ENCODE measurements at regions not wholly inside any gene's neighbourhood (a gene's known extent, or its start where the extent isn't known, plus 50 kb on each side); places are given as distances from the start of the nearest gene placed in this dataset.
"Not testable (repeated sequence)": the region's sequence is repeated elsewhere in the genome, so short reads cannot be mapped to it uniquely, and the experiment has no call there.

- Histone ChIP-seq H3K27ac (no peak overlapping the region), H3K4me3 (no peak overlapping the region), H3F3A (ENCODE audit: low read depth) (no peaks in the 10 kb centered on the region), H3K9ac (no peak overlapping the region), H4K20me1 (ENCODE audit: low read depth) (no peaks in the 10 kb centered on the region), H3K36me3 (no peaks in the 10 kb centered on the region), H2AFZ (replicated peaks) (no peak overlapping the region), H3K4me1 (no peaks in the 10 kb centered on the region), H3K4me2 (no peak overlapping the region), H3K9me3 (ENCODE audit: low read depth) (no peaks in the 10 kb centered on the region), H3K27me3 (no peaks in the 10 kb centered on the region), H3K79me2 (ENCODE audit: low read depth) (no peaks in the 10 kb centered on the region)
- H3K4me1 Mint-ChIP-seq: no peaks in the 10 kb centered on the region
- TF ChIP-seq, protein P1, sequence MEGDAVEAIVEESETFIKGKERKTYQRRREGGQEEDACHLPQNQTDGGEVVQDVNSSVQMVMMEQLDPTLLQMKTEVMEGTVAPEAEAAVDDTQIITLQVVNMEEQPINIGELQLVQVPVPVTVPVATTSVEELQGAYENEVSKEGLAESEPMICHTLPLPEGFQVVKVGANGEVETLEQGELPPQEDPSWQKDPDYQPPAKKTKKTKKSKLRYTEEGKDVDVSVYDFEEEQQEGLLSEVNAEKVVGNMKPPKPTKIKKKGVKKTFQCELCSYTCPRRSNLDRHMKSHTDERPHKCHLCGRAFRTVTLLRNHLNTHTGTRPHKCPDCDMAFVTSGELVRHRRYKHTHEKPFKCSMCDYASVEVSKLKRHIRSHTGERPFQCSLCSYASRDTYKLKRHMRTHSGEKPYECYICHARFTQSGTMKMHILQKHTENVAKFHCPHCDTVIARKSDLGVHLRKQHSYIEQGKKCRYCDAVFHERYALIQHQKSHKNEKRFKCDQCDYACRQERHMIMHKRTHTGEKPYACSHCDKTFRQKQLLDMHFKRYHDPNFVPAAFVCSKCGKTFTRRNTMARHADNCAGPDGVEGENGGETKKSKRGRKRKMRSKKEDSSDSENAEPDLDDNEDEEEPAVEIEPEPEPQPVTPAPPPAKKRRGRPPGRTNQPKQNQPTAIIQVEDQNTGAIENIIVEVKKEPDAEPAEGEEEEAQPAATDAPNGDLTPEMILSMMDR (IDR thresholded peaks at IDR 0.05): no peak
- no peak for TF ChIP-seq EZH2 (IDR thresholded peaks at IDR 0.05)
- TF ChIP-seq EZH2phosphoT487 (IDR thresholded peaks at IDR 0.05): no peak
- no peaks in the 10 kb centered on the region for H3K27me3 Mint-ChIP-seq (ENCODE audit: insufficient read depth, low read depth)
- no peak for DNase-seq (ENCODE audit: low spot score)
- no peaks in the 10 kb centered on the region for H3K36me3 Mint-ChIP-seq
- no peaks in the 10 kb centered on the region for H3K9me3 Mint-ChIP-seq
- H3K4me3 Mint-ChIP-seq: no peak overlapping the region
- H3K27ac Mint-ChIP-seq: no peak overlapping the region
These were observed 636.4 kb downstream of the SLC16A7 start for GRCh38 chr12:60231976-60232907.

DNA sequence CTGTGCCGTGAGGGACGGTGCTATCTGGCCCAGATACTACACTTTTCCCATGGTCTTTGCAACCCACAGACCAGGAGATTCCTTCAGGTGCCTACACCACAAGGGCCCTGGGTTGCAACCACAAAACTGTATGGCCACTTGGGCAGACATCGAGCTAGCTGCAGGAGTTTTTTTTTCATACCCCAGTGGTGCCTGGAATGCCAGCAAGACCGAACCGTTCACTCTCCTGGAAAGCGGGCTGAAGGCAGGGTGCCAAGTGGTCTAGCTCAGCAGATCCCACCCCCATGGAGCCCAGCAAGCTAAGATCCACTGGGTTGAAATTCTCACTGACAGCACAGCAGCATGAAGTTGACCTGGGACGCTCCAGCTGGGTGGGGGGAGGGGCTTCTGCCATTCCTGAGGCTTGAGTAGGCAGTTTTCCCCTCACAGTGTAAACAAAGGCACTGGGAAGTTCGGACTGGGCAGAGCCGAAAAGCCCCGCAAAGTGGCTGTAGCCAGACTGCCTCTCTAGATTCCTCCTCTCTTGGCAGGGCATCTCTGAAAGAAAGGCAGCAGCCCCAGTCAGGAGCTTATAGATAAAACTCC lies 638.9 kb downstream of the SLC16A7 start:
- H3K9me3 Mint-ChIP-seq, H3K4me1 Mint-ChIP-seq: not testable (repeated sequence)

DNA sequence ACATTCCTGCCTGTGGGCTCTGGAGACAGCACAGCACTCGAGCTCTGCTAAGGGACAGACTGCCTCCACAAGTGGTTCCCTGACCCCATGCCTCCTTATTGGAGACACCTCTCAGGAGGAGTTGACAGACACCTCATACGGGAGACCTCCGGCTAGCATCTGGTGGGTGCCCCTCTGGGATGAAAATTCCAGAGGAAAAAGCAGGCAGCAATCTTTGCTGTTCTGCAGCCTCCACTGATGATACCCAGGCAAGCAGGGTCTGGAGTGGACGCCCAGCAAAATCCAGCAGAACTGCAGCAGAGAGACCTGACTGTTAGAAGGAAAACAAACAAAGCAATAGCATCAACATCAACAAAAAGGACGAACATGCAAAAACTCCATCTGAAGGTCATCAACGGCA lies 639.4 kb downstream of the SLC16A7 start:
- H3K27me3 Mint-ChIP-seq (ENCODE audit: insufficient read depth, low read depth): no peaks in the 10 kb centered on the region
- H3K9me3 Mint-ChIP-seq: no peaks in the 10 kb centered on the region
- no peak overlapping the region for H3K4me3 ChIP-seq
- H3K36me3 Mint-ChIP-seq: no peaks in the 10 kb centered on the region
- H3K27ac ChIP-seq: no peak overlapping the region
- no peaks in the 10 kb centered on the region for H3K36me3 ChIP-seq
- no peaks in the 10 kb centered on the region for H3K79me2 ChIP-seq (ENCODE audit: low read depth)
- H3K27me3 ChIP-seq: no peaks in the 10 kb centered on the region
- H3K27ac Mint-ChIP-seq: no peak overlapping the region
- H3K9ac ChIP-seq: no peak overlapping the region
- no peaks in the 10 kb centered on the region for H3F3A ChIP-seq (ENCODE audit: low read depth)
- no peak overlapping the region for H3K4me2 ChIP-seq
- H4K20me1 ChIP-seq (ENCODE audit: low read depth): no peaks in the 10 kb centered on the region
- TF ChIP-seq, protein P1 (IDR thresholded peaks at IDR 0.05): no peak
- TF ChIP-seq EZH2phosphoT487 (IDR thresholded peaks at IDR 0.05) (no peak), EZH2 (IDR thresholded peaks at IDR 0.05) (no peak)
- DNase-seq (ENCODE audit: low spot score): no peak
- H3K4me1 Mint-ChIP-seq: no peaks in the 10 kb centered on the region
- no peak overlapping the region for H2AFZ ChIP-seq (replicated peaks)
- no peaks in the 10 kb centered on the region for H3K4me1 ChIP-seq
- no peaks in the 10 kb centered on the region for H3K9me3 ChIP-seq (ENCODE audit: low read depth)
- H3K4me3 Mint-ChIP-seq: no peak overlapping the region

More for the DNA sequence above, 638.9 kb downstream of the SLC16A7 start:
- H3K4me1 ChIP-seq; H3K27me3 ChIP-seq; H3K9ac ChIP-seq; H3K27ac Mint-ChIP-seq; H3K4me2 ChIP-seq; H3K9me3 ChIP-seq (ENCODE audit: low read depth); H3K36me3 Mint-ChIP-seq; H2AFZ ChIP-seq (replicated peaks); H4K20me1 ChIP-seq (ENCODE audit: low read depth); H3F3A ChIP-seq (ENCODE audit: low read depth); H3K27me3 Mint-ChIP-seq (ENCODE audit: insufficient read depth, low read depth); H3K4me3 Mint-ChIP-seq; H3K79me2 ChIP-seq (ENCODE audit: low read depth); H3K36me3 ChIP-seq; H3K27ac ChIP-seq; DNase-seq (ENCODE audit: low spot score); H3K4me3 ChIP-seq: not testable (repeated sequence)

DNA sequence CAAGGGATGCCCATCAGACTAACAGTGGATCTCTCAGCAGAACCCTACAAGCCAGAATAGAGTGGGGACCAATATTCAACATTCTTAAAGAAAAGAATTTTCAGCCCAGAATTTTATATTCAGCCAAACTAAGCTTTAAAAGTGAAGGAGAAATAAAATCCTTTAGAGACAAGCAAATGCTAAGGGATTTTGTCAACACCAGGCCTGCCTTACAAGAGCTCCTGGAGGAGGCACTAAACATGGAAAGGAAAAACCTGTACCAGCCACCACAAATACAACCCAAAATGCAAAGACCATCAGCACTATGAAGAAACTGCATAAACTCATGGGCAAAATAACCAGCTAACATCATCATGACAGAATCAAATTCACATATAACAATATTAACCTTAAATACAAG lies 640.6 kb downstream of the SLC16A7 start:
- not testable (repeated sequence) for H3K4me1 Mint-ChIP-seq; H3K4me3 ChIP-seq; H4K20me1 ChIP-seq (ENCODE audit: low read depth); H3K27me3 ChIP-seq; H3K4me1 ChIP-seq; H3K36me3 Mint-ChIP-seq; H3K36me3 ChIP-seq; H2AFZ ChIP-seq (replicated peaks); H3K9ac ChIP-seq; H3F3A ChIP-seq (ENCODE audit: low read depth); DNase-seq (ENCODE audit: low spot score); H3K4me2 ChIP-seq; H3K79me2 ChIP-seq (ENCODE audit: low read depth); H3K27ac ChIP-seq; H3K4me3 Mint-ChIP-seq; H3K9me3 ChIP-seq (ENCODE audit: low read depth); H3K27me3 Mint-ChIP-seq (ENCODE audit: insufficient read depth, low read depth); H3K9me3 Mint-ChIP-seq; H3K27ac Mint-ChIP-seq
